HG02759 (cell line): ENCODE measurements at regions not wholly inside any gene's neighbourhood (a gene's known extent, or its start where the extent isn't known, plus 50 kb on each side); places are given as distances from the start of the nearest gene placed in this dataset.
"Not testable (repeated sequence)": the region's sequence is repeated elsewhere in the genome, so short reads cannot be mapped to it uniquely, and the experiment has no call there.

Experiments used
- ATAC-seq: cut with Tn5 transposase; IDR thresholded peaks from one replicate; pipeline ENCODE4 v1.9.1; 2021; ENCODE audit warnings: mild to moderate bottlenecking, moderate library complexity; ENCODE audit not compliant: unreplicated experiment

- ATAC-seq, result no peak
These were observed 244.8 kb upstream of the SYNCRIP start for GRCh38 chr6:85887461-85887860.

DNA sequence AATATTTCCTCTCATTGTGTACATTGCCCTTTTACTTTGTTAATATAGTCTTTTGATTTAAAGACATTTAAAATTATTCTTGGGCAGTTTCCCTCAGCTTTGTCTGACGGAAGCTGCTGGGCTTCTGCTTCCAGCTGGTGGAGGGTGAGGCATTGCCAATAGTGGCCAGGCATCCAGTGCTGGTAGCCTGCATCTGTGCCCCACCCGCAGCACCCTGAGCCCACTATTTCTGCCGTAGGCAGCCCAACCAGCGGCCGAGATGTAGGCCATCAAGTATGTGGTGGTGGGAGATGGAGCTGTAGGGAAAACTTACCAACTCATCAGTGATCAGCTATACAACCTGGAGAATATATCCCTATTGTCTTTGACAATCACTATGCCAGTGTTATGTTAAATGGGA is 226.0 kb upstream of the SYNCRIP start:
- no peak for ATAC-seq

GRCh38 chr6:85867595-85867994 is 224.9 kb upstream of the SYNCRIP start:
- no peak for ATAC-seq

GRCh38 chr6:85866758-85867401 is 224.2 kb upstream of the SYNCRIP start:
- no peak for ATAC-seq

DNA sequence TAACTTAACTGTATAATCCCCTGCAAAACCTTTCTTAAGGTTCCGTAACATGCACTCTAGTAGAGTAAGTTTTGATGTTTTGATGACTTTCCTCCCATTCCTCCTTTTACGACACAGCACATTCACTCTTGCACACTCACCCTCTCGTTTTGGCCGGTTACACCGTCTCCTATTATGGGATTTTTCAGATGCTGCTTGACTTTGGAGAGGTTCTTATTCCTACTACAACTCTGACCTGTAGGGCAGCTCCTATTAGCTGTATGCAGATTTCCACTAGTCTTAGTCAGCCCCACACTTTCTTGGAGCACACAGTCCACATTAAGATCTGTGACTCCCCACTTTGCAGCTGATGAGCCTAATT is 223.7 kb upstream of the SYNCRIP start:
- no peak for ATAC-seq

GRCh38 chr6:85865420-85866369 is 223.0 kb upstream of the SYNCRIP start:
- peak; percentile 81 for ATAC-seq

DNA sequence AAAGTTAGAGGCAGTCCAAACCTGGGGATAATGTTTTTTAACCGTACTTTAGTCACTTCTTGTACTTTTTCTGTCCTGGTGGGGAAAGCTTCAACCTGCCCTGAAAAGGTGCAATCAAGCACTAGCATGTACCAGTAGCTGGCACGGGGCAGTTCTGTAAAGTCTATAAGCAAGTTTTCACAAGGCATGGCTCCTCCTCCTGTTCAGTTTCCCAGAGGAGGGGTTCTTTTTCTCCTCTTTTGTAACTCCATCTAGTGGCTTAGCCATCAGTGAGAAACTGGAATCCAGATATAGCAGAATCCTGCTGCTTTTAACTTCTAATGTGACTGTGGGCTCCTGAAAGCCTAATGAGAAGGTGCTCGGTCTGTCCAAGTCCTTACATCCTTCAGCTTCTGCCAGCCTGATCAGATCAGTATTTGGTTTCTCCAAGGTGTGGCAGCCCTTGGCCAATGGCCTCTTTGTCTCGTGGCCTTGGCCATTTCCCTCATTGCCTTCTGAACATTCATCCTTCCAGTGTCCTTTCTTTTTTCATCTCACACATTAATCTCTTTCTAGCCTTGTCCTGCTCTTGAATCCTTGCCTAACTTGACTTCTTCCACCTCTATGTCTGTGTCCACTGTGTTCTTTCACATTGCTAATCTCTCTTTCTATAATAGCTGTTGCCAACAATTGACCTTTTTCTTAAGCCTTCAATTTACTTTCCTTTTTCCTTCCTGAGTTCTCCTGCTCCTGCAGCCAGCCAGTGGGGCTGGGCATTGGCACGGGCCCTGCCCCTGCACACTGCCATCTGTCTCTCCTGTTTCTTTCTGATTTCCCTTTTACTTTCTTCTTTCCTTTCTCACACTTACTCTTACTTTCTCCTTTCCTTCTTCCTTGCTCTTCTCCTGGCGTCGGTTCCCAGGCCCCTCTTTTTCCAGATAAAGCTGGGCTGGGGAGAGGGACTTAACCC is 222.0 kb upstream of the SYNCRIP start:
- ATAC-seq, result peak; percentile 17

DNA sequence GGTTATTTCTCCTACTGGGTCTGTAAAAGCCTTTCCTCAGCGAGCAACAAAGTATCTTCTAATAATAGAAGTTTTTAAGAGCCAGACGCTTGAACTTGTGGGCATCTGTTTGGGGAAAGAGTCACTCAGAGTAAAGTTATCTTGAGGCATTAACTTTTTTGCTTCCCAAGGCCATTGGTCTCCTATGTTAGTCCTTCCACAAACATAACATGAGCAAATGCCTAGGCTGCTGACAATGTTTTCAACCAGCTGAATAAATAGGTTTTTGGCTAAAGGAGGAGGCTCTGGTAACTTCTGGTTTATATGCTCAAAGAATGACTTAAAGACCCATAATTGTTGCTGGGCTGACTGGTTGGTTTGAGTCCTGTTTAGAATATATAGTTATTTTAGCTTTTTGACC is 213.5 kb upstream of the SYNCRIP start:
- no peak for ATAC-seq

DNA sequence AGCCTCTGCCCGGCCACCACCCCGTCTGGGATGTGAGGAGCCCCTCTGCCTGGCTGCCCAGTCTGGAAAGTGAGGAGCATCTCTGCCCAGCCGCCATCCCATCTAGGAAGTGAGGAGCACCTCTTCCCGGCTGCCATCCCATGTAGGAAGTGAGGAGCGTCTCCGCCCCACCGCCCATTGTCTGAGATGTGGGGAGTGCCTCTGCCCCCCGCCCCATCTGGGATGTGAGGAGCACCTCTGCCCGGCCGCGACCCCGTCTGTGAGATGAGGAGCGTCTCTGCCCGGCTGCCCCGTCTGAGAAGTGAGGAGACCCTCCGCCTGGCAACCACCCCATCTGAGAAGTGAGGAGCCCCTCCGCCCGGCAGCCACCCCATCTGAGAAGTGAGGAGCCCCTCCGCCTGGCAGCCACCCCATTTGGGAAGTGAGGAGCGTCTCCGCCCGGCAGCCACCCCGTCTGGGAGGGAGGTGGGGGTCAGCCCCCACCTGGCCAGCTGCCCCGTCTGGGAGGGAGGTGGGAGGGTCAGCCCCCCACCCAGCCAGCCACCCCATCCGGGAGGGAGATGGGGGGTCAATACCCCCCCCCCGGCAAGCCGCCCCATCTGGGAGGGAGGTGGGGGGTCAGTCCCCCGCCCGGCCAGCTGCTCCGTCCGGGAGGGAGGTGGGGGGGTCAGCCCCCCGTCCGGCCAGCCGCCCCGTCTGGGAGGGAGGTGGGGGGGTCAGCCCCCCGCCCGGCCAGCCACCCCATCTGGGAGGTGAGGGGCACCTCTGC is 195.8 kb upstream of the SYNCRIP start:
- not testable (repeated sequence) for ATAC-seq

DNA sequence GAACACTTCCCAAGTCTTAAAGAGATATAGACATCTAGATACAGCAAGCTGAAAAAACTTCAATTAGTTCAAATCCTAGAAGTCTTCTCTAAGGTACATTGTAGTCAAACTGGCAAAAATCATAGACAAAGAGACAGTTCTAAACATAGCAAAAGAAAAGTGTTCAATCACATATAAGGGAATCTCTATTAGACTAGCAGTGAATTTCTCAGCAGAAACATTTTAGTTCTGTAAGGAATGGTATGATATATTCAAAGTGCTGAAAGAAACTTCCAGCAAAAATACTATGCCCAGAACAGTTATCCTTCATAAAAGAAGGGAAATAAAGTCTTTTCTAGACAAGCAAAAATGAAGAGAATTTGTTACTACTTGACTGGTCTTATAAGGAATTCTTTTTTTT is 186.3 kb upstream of the SYNCRIP start:
- ATAC-seq, result no peak

DNA sequence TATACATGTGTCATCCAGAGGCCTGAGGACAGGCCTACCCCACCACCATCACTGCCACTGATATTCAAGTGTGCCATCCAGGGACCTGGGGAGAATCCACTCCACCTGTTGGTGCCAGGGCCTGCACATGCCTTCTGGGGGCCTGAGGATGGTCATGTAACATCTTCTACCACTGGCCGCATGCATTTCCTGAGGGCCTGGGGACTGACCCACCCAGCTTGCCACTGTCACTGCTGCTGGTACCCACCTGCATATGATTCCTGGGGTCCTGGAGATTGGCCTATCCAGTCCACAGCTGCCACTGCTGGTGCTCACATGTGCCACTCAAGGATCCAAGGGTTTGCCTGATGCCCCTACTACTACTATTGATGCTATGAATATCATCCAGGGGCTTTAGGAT is 184.3 kb upstream of the SYNCRIP start:
- no peak for ATAC-seq

DNA sequence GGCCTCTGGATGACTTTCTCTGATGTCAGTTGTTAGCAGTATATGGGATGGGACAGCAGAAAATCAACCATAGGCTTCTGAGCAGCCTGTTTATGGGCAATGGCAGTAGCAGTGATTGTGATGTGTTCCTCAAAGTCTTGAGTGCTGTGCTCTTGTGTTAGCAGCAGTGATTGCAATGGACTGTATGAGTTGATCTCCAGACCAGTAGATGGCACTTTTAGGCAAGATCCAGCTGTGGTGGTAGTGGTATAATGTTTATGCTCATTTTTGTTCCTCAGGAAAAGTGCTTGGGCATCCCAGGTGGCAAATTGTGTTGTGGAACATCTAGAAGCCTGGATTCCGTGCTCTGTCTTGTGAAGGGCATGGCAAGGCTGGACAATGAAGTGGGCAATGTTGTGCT is 181.6 kb upstream of the SYNCRIP start:
- no peak for ATAC-seq

GRCh38 chr6:85810558-85810957 is 167.9 kb upstream of the SYNCRIP start:
- no peak for ATAC-seq

DNA sequence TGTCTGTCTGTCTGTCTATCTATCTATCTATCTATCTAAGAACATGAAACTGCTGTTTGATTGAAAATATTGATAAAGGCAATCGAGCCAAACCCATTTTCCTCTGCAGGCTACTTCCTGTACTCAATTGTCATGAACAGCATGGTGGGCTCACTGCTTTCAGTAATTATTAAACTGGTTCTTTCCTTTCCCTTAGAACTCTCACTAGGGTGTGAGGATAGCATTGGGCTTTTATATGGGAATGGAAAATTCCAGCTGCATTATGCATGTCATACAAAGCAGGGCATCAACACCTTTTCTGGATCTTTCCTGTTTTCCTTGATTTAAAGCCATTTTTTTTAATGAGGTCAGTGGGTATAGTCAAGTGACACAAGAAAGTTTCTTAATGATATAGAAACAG is 161.0 kb upstream of the SYNCRIP start:
- no peak for ATAC-seq

DNA sequence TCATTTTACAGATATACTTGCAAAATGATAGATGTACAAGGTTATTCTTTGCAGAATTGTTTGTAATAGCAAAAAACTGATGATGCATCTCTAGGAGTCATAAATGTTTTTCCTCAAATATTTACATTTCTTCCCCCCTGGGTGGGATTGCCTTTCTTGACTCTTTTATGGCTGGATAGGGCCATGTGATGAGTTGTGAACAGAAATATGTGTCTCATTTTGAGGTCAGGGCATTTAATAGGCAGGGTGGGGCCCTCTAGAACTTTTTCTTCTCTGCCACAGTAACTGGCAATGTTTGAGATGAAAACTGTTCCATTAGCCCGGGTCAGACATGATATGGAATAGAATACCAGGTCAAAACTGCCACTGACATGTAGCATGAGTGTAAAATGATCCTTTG is 159.5 kb upstream of the SYNCRIP start:
- ATAC-seq, result no peak

GRCh38 chr6:85798931-85799652 is 156.4 kb upstream of the SYNCRIP start:
- no peak for ATAC-seq

- ATAC-seq, result no peak
These were observed 155.3 kb upstream of the SYNCRIP start for GRCh38 chr6:85797993-85798392.

DNA sequence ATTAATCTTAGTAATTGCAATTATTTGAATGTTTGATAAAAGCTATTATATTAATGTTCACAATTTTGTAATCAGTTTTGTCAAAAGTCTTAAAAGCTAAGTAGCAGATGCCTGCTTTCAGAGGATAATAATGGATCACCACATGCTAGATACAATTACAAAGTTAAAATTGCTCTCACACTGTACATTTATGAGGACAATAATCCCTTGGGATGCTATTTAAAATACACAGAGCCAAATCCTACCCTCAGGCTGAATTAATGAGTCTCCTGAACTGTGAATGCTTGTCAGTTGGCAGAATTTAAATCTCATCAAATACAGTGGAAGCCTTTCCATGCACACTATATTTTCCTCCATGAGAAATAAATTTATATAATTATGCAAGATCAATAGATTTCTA is 153.3 kb upstream of the SYNCRIP start:
- no peak for ATAC-seq

- no peak for ATAC-seq
These were observed 149.6 kb upstream of the SYNCRIP start for GRCh38 chr6:85792254-85792653.

GRCh38 chr6:85775883-85776282 is 133.2 kb upstream of the SYNCRIP start:
- ATAC-seq, result no peak
